ENCODE measurements at regions not wholly inside any gene's neighbourhood (a gene's known extent, or its start where the extent isn't known, plus 50 kb on each side); places are given as distances from the start of the nearest gene placed in this dataset.

GRCh38 chr10:1894912-1895311 is 157.6 kb upstream of the ADARB2 start:
- H3K27me3 ChIP-seq (ENCODE audit: control insufficient read depth, insufficient read depth, low read length): no peaks in the 10 kb centered on the region
- in situ Hi-C loops (cut with MboI; ENCODE audit: low sequenced_read_pairs) (no loop called here), intact Hi-C loops (cut with micrococcal nuclease) (no loop called here), dilution Hi-C loops (cut with HindIII; ENCODE audit: low sequenced_read_pairs, unreplicated experiment) (no loop called here)
- no peak overlapping the region for H3K23ac ChIP-seq (ENCODE audit: low read depth, low read length)
- no peak overlapping the region for H2AK5ac ChIP-seq (ENCODE audit: low read depth, low read length)
- H3K18ac ChIP-seq (ENCODE audit: low read depth, low read length): no peak overlapping the region
- H3K56ac ChIP-seq (ENCODE audit: extremely low read depth, insufficient read depth, low read length): no peak overlapping the region
- BruUV-seq (replicated peaks): no TSS peak
- H4K20me1 ChIP-seq (ENCODE audit: insufficient read depth, low read length): no peaks in the 10 kb centered on the region
- H4K8ac ChIP-seq (ENCODE audit: low read depth in 2 of 2, low read length in 2 of 2): no peak overlapping the region
- H3K4me1 ChIP-seq (ENCODE audit: control insufficient read depth, insufficient read depth, low read length): no peaks in the 10 kb centered on the region
- DNase-seq: no peak
- no peak overlapping the region for H2BK20ac ChIP-seq (ENCODE audit: low read depth, low read length)
- H3K4me3 ChIP-seq (ENCODE audit: insufficient read depth, low read depth, low read length): no peak overlapping the region
- peaks cover 23% of the 10 kb centered on the region; the same call in 1 of the 2 replicates for H3K9me3 ChIP-seq (ENCODE audit: control insufficient read depth, insufficient read depth, low read length)
- no peak overlapping the region for H2AFZ ChIP-seq (replicated peaks; ENCODE audit: low read length, poor library complexity)
- 60% methylated on average over 1 of the region's 4 CpGs; no CpG with 5 or more reads in 1 of the 2 experiments for WGBS, 2 experiments (ENCODE audit: extremely low coverage in 2 of 2, insufficient read length in 1 of 2)
- no peak overlapping the region for H2BK15ac ChIP-seq (ENCODE audit: low read depth, low read length)
- no peaks in the 10 kb centered on the region for H3K36me3 ChIP-seq (ENCODE audit: control insufficient read depth, insufficient read depth, low read length)
- POLR2A ChIA-PET (ENCODE audit: unreplicated experiment): no interaction called here
- no peaks in the 10 kb centered on the region for H3K9me1 ChIP-seq (ENCODE audit: insufficient read depth, low read length)
- no peak for TF ChIP-seq BHLHE40 (IDR thresholded peaks at IDR 0.05; ENCODE audit: low read depth, low read length)
- no peak for TF ChIP-seq ELK1 (IDR thresholded peaks at IDR 0.05; ENCODE audit: borderline replicate concordance, low read depth, low read length)
- no peak for TF ChIP-seq CHD1 (IDR thresholded peaks at IDR 0.05; ENCODE audit: low read depth, low read length)
- no peak for TF ChIP-seq MAZ (IDR thresholded peaks at IDR 0.05; ENCODE audit: borderline replicate concordance, low read depth, low read length)
- no peak for TF ChIP-seq CEBPB (IDR thresholded peaks at IDR 0.05; ENCODE audit: low read depth, low read length)
- no peak for TF ChIP-seq MXI1 (IDR thresholded peaks at IDR 0.05; ENCODE audit: borderline replicate concordance, low read depth, low read length)
- no peak for TF ChIP-seq CTCF (conservative IDR thresholded peaks at IDR 0.05; ENCODE audit: low read depth, low read length)
- no peak for TF ChIP-seq FOS (IDR thresholded peaks at IDR 0.05; ENCODE audit: low read depth, low read length)
- TF ChIP-seq NFE2L2 (IDR thresholded peaks at IDR 0.05; ENCODE audit: low read depth, low read length): no peak
- TF ChIP-seq POLR2A (IDR thresholded peaks at IDR 0.05; ENCODE audit: low read depth, low read length): no peak
- TF ChIP-seq RFX5 (IDR thresholded peaks at IDR 0.05; ENCODE audit: low read depth, low read length): no peak
- no peak overlapping the region for H3K4ac ChIP-seq (ENCODE audit: low read depth, low read length)
- no peak overlapping the region for H3K4me2 ChIP-seq (ENCODE audit: low read depth, low read length)
- H4K91ac ChIP-seq (ENCODE audit: insufficient read depth, low read depth, low read length): no peak overlapping the region
- no peak overlapping the region for H4K5ac ChIP-seq (ENCODE audit: low read depth, low read length)
- no peak overlapping the region for H2BK120ac ChIP-seq (ENCODE audit: low read depth, low read length)
- no peak overlapping the region for H3K9ac ChIP-seq (ENCODE audit: low read depth, low read length)
- H3K27ac ChIP-seq (ENCODE audit: insufficient read depth, low read length): no peak overlapping the region
- H2BK5ac ChIP-seq (ENCODE audit: low read depth, low read length, poor library complexity, severe bottlenecking): no peak overlapping the region
- CTCF ChIA-PET: no interaction called here
- ATAC-seq (ENCODE audit: low read depth): no peak
- no peak overlapping the region for H2AK9ac ChIP-seq (replicated peaks; ENCODE audit: low read depth, low read length, poor library complexity)
- no peak overlapping the region for H3K14ac ChIP-seq (replicated peaks; ENCODE audit: low read depth, low read length)
- no peaks in the 10 kb centered on the region for H3K79me1 ChIP-seq (ENCODE audit: low read depth in 1 of 2, low read length in 2 of 2)
